ENCODE measurements at regions not wholly inside any gene's neighbourhood (a gene's known extent, or its start where the extent isn't known, plus 50 kb on each side); places are given as distances from the start of the nearest gene placed in this dataset.
"Not testable (repeated sequence)": the region's sequence is repeated elsewhere in the genome, so short reads cannot be mapped to it uniquely, and the experiment has no call there.

DNA sequence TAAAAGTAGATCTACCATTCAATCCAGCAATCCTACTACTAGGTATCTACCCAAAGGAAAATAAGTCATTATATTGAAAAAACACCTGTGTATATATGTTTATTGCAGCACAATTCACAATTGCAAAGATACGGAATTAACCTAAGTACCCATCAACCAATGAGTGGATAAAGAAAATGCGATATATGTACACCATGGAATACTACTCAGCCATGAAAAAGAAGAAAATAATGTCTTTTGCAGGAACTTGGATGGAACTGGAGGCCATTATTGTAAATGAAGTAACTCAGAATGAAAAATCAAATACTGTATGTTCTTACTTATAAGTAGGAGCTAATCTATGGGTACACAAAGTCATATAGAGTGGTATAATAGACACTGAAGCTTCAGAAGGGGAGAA lies 63.4 kb upstream of the PITX1 start:
- no peak for DNase-seq (ENCODE audit: low read depth in 2 of 3, low spot score in 2 of 3)

GRCh38 chr5:135095871-135096270 lies 61.8 kb upstream of the PITX1 start:
- DNase-seq (ENCODE audit: low read depth in 2 of 3, low spot score in 2 of 3), result no peak

DNA sequence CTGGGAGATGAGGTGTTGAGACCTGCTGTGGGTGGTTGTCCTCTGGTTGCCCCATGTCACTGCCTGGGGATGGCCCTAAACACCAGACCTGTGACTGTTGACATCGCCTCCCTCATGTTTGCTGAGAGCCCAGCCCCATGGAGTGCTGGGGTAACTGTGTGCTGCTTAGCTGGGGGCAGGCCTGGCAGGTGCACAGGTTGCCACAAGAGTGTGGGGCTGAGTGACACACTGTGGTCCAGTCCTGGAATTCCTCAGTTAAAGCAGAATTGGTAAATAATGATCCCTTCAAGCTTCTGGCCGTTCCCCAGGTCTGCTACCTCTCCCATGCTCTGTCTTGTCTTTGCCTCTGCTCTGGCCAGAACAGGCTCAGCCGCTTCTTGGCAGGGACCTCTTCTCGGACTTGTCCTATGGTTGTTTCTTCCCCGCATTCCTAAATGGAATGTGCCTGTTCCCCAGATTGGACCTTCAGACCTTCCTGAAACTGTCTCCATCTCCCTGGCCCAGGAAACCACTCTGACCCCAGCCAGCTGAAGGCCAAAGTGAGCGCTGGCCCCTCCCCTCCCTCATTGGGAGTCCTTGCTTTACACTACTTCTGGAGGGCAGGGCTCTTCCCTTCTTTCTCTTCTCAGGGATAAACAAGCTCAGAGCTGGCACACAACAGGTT lies 61.2 kb upstream of the PITX1 start:
- DNase-seq (ENCODE audit: low read depth in 2 of 3, low spot score in 2 of 3), result no peak

- DNase-seq (ENCODE audit: low read depth in 2 of 3, low spot score in 2 of 3), result no peak
These were observed 60.5 kb upstream of the PITX1 start for GRCh38 chr5:135094339-135095051.

- DNase-seq (ENCODE audit: low read depth in 2 of 3, low spot score in 2 of 3), result not testable (repeated sequence)
These were observed 59.5 kb upstream of the PITX1 start for GRCh38 chr5:135093483-135093882.

- no peak for DNase-seq (ENCODE audit: low read depth in 2 of 3, low spot score in 2 of 3)
These were observed 58.4 kb upstream of the PITX1 start for GRCh38 chr5:135092476-135092875.

DNA sequence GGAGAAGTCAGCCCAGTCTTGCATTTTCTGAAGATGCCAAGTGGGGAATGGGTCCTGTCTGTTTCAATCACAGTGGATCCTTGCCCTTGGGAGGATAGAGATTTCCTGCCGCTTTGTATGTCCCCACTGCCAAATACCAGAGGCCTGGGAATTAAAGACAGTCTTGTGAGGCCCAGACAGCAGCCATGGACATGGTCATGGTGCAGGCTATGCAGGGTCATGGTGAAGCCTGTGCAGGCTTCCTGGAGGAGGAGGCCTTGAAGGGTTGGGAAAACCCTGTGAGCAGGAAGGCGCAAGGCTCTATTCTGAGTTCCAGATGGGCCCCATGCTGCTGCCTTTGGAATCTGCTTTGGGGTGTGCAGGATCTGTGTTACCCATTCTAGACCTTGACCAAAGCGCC lies 57.3 kb upstream of the PITX1 start:
- no peak for DNase-seq (ENCODE audit: low read depth in 2 of 3, low spot score in 2 of 3)

DNA sequence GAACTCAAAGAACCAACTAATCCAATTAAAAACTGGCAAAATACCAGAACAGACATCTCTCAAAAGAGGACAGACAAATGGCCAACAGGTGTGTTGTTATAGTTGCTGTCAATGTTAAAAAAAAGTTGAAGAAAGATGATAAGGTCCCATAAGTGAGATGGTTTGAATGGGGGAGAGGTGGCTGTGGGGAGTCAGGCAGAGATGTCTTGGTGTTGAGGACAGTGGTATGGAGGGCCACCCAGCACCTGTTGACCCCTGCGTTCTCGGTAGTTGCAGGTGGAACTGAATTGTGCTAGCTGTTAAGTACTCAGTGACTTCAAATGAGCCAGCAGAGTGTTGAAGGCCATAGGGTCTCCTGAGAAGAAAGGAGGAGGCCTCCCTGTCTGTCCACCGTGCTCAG lies 55.9 kb upstream of the PITX1 start:
- no peak for DNase-seq (ENCODE audit: low read depth in 2 of 3, low spot score in 2 of 3)

DNA sequence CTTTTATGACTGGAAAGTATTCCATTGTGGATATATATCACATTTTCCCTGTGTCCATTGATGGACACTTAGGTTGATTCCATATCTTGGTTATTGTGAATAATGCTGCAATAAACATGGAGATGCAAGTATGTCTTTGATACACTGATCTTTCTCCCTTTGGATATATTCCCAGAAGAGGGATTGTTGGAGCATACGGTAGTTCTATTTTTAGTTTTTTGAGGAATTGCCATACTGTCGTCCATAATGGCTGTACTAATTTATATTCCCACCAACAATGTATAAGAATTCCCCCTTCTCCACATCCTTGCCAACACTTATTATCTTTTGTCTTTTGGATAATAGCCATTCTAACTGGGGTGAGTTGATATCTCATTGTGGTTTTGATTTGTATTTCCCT lies 54.9 kb upstream of the PITX1 start:
- no peak for DNase-seq (ENCODE audit: low read depth in 2 of 3, low spot score in 2 of 3)

DNA sequence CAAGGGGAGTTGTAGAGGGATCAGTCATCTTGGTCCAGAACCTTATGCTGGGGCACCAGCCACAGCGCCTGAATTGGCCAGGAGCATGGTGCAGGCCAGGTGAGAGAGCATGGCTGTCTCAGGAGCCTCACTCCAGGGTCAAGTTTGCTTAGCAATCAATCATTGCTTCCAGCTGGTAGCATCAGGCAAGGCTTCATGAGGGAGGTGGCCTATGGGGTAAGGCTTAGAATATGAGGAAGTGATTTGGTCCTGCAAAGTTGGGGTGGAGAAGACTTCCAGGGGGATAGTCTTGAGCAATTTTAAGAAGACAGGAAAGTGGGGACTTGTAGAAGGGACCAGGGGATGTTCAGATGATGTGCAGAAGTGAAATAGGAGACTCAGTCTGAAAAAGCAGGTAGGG lies 53.9 kb upstream of the PITX1 start:
- DNase-seq (ENCODE audit: low read depth in 2 of 3, low spot score in 2 of 3), result no peak

GRCh38 chr5:135085936-135086725 lies 52.1 kb upstream of the PITX1 start:
- DNase-seq (ENCODE audit: low read depth in 2 of 3, low spot score in 2 of 3), result no peak

- DNase-seq (ENCODE audit: low read depth in 2 of 3, low spot score in 2 of 3), result no peak
These were observed 51.3 kb upstream of the PITX1 start for GRCh38 chr5:135085133-135085935.
